HUDEP-2 (cell line): ENCODE measurements at regions not wholly inside any gene's neighbourhood (a gene's known extent, or its start where the extent isn't known, plus 50 kb on each side); places are given as distances from the start of the nearest gene placed in this dataset.

Source experiments
- DNase-seq, 76 experiments: peaks; one replicate each; lab custom pipeline; 2025; ENCODE audit not compliant: unreplicated experiment in 76 of 76; lab: John Stamatoyannopoulos, UW

GRCh38 chr2:120424274-120424796 is 78.4 kb downstream of the INHBB start:
- DNase-seq = no peak

- no peak for DNase-seq
Measured at GRCh38 chr2:120425014-120425413, 79.1 kb downstream of the INHBB start.

DNA sequence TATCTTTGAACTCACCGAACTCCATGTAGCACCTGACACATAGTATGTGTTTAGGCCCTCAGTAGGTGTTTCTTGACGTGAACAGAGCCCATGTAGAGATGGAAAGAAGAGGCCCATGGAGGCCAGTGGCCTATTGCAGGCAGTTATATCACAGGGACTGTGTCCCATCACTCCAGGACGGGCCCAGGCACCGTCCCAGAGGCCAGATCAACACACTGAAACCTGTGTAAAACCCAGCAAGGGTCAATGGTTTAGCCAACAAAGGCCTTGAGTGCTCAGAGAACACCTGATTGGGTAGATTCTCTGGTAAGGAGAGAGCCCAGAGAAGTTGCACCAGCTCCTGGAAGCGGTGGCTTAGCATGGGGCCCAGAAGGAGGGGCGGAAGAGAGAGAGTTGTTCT is 82.8 kb downstream of the INHBB start:
- no peak for DNase-seq

DNA sequence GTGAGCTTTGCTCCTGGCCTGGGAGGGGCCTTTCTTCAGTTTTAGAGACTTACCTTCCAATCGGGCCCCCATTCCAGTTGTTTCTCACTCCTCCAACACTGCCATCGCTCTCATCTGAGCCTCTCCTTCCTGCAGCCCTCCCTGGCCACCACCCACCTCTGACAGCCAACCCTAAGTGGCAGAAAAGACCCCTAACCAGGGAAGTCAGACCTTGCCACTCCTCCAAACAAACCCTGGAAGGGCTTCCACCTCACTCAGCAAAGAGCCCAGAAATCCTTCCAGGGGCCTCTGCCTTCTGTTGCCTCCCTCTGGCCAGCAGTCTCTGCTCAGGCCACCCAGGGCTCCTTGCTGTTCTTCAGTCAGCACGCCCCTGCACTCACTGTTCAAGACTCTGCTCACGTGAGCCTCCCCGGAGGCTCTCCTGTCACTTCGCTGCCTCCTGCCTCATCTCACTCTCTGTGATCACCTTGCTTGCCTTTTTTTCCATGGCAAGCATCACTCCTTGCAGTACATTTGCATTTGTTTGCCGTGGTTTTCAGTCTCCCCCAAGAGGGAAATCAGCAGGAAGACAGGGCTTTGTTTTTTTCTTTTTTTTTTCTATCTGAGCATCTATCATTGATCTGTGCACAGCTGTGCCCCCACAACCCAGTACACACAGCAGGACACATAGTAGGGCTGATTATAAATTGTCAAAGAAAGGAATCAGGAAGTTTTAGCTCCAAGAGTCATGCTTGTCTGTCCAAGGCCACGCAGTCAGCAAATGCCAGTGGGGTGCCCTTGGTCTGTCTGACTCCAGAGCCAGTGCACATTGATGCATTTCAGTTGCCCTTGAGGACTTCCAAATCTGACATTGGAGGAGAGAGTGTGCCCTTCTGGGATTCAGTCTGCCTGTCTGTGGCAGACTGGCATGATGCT is 83.9 kb downstream of the INHBB start:
- no peak for DNase-seq

DNA sequence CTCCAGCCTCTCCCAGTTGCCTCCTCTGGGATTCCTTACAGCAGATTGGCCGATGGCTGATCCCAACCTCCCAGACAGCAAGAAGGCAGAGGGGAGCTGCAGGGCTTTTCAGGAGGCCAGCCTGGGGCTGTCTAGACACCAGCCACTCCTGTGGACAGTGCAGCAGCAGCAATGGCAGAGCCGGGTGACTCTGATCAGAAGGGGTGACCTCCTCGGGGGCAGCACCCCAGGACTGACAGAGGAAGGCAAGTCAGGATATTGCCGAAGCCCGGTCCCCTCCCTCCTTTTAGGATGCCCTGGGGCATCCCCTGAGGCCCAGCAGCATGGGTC is 84.5 kb downstream of the INHBB start:
- no peak for DNase-seq

- DNase-seq = no peak
Measured at GRCh38 chr2:120430957-120431356, 85.0 kb downstream of the INHBB start.

DNA sequence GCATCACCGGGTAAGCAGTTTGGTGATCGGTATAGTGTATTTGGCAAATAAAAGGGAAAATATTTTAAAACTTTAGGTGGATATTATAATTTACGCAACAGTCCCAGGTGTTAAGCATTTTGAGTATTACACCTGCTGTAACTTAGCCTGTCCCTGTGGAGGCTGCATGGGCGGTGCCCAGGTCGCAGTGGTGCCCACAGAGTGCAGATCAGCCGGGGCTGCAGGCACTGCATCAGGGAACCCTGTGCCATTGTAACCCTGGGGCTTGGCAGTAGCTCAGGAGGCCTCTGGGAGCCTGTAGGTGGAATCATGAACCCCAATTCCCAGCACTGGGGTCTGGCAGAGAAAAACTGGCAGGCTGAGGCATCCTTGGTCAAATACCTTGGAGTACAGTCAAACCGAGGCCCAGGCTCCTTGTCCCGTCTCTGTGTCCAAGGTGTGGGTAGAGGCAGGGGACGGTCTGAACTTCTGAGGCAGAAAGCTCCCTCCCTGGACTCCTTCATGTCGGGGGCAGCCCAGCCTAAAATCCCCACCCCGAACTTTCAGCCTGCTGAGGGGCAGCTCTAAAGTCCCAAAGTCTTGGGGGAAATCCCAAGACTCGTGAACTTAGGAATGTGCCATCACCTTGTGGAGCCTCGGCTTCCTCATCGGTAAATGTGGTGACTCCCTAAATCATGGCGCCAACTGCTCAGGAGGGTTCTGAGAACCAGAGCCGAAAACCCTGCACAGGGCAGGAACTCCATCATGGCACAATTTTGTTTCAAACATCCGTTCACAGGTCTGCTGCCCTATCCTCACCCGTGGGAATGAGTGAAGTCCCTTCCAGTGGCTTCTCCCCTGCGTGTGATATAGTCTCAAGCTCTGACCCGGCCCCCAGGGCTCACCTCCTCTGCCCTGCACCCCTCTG is 85.7 kb downstream of the INHBB start:
- DNase-seq = no peak

DNA sequence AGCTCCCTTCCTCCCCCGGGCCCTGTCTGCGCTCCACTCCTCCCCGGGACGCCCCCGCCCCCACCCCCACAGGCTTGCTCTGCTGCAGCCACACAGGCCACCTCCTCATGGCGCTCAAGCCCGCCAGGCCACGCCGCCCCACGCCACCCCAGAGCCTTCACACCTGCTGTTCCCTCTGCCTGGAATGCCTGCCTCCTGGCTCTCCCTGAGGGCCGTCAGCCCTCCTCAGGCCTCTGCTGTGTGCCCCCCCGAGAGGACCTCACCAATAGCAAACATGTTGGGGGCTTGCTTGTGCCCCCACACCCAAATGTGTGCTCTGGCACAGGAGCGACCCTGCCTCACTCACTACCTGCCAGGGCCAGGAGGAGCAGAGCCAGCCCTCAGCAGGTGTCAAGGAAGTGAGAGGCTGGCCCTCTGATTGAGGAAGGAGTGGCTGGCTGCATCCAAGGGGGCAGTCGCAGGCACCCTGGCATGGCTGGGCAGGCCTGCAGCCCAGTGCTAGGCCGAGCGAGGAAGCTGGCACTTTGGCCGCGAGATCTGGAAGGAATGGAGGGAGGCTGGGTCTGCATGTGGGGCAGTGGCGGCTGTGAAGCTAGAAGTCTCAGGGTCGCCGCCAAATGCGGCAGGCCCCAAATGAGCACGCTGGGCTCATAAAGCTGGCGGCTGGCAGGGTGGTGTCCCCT is 86.5 kb downstream of the INHBB start:
- DNase-seq = no peak

DNA sequence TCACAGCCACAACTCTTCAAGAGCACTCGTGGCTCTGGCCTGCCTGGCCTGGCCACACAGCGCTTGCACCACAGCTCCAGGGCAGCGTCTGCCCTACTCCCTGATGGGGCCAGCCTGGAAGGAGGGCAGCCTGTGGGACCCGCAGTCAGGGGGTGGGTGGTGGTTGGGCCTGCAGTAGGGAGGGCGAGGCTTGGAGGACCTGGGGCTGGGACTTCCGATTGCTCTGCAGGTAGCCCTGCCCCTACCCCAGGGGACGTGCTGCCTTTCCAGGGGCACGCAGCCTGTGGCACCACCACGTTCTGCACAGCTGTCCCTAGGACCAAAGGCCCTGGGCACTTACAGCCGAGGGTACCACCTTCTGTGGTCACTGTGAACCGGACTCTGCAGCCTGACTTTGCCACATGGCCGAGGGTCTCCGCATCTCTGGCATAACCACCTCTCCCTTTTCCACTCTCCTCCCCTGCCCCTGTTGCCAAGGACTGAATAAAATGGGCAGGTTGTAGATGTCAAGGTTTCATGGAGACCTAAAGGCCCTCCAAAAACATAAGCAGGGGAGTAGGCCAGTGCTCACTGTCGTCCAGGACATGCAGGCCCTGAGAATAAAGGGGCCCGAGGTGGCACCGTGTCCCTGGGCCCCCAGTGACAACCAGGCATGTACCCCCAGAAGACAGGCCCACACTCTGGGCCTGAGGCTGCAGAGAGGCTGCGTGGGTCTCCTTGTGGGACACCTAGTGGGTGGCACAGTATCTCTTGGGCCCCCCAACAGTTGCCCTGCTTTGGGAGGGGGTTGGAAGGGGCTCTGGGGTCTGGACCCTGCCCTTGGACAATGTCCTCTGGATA is 87.3 kb downstream of the INHBB start:
- DNase-seq = no peak

- DNase-seq = no peak
Measured at GRCh38 chr2:120433816-120434290, 87.9 kb downstream of the INHBB start.

DNA sequence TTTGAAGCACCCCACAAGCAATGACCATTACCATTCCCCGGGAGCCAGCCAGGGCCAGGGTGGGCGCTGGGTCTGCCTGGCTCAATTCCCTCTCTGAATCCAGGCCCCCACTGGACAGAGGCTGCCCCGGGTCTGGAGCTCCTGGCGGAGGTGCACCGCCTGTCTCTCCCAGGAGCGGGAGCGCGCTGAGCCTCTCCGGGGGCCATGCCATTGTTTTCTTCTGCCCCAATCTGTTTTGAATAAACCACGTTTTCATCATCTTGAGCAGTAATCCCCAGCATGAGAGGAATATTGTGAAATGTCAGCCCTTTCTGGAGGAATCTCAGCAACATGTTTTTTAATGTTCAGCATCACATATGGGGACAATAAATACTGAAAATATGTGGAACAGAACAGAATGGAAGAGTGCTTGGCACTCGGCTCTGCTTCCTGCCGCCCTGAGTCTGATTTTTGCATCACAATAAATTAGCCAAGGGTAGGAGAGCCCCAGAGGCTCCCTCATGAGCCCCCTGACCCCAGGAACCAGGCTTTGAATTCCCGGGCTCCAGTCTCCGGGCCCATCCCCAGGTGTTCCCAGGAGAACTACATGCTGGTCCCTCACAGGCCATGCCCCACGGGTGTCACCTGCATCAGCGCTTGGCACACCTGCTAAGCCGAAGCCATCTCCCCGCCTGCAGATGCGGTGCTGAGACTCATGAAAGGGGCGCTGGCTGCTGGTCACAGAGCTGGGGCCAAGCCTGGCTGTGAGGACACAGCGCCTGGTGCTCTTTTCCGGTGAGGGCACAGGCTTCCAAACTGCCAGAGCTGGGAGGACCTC is 88.8 kb downstream of the INHBB start:
- no peak for DNase-seq

DNA sequence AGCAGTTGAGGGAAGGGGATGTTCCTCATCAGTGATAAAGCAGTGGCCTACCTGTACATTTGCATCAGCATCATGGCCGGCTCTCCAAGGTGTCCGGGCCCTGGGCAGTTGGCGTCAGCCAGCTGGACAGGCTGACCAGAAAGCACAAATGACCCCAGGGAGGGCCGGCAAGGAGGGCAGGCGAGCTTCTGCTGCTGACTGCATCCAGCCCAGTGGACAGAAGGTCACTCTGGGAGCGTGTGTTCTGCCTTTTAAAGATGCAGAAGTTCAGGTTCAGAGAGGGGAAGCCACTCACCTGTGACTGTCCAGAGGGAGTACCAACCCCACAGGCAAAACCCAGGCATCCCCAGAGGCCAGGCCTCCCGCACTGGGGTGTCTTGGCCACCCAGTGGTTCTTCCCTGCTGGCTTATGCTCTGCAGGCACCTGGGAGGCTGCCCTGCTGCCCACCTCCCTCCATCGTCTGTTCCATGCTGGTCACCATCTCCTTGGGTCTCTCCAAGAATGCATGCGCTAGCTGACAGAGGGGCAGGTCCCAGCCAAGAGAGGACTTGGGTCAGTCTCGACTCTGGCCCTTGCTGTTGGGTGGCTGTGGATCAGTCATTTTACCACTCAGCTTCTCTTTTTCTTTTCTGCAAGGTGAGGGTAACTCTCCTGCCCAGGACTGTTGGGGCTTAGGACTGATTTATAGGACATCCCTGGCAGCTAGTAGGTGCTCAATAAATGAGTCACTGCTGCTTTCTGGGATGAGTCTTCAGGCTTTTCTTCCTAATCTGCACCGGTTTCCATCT is 89.9 kb downstream of the INHBB start:
- no peak for DNase-seq

DNA sequence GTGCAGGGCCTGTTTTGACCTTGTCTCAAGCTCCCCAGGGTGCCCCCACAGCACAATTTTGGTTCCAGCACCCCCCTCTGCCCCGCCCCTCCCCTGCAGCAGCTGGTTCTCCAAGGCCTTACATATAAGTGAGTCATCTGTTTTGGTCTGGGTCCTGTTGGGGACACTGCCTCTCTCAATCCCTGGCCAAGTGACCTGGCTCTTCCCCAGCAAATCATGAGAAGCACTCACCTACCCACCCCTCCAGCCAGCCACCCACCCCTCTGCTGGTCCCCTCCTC is 90.5 kb downstream of the INHBB start:
- no peak for DNase-seq

- DNase-seq = peak in 17 of 76 experiments; percentile 1 to 29 (median 9)
Measured at GRCh38 chr2:120436885-120437603, 91.1 kb downstream of the INHBB start.

DNA sequence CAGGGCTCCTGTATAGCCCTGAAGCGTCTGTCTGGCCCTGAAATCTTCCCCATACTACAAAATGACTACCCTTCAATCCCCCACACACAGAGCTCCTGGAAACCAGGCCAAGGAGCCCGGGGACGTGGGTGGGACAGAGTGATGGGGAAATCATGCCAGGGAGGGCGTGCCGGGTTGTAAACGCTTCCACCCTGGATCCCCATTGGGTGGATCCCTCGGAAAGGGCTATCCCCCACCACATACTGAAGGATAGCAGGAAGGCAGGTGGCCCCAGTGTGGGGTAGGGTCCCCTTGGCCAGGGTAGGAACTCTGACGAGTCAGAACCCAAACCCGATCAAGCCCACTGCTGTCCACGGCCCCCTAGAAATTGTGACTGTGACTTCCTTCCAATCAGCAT is 91.7 kb downstream of the INHBB start:
- no peak for DNase-seq

- DNase-seq = no peak
Measured at GRCh38 chr2:120438301-120439066, 92.5 kb downstream of the INHBB start.

DNA sequence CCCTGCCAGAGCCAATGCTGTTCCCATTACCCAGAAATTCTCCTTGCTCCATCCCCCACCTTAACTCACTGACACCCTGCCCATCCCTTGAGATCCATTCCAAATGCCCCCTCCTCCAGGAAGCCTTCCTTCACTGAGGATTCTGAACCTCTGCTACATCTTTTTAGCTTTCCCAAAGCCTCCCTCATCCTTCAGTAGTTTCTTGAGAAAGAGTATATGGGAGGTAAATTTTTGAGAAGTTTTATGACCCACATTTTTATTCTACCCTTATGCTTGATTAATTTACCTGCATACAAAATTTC is 93.1 kb downstream of the INHBB start:
- DNase-seq = no peak
